ENCODE measurements at regions not wholly inside any gene's neighbourhood (a gene's known extent, or its start where the extent isn't known, plus 50 kb on each side); places are given as distances from the start of the nearest gene placed in this dataset.
"Not testable (repeated sequence)": the region's sequence is repeated elsewhere in the genome, so short reads cannot be mapped to it uniquely, and the experiment has no call there.

DNA sequence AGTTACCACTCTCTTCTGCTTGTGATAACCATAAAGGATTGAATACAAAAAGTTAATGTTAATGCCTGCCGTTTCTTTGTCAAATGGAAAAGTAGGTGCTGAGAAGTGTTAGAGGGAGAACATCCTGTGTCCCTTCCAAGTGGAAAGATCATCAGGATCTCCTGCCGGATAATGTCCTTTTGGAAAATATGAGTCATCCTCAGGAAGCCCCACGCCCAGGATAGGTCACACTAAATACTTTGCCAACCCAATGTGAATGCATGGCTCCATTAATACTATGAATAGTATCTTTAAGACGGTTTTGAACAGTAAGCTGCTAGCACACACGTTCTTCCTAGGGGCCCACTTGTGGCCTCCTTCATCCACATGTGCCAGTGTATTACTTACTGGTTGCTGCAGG is 279.5 kb downstream of the ZNF326 start:
- DNase-seq: no peak

DNA sequence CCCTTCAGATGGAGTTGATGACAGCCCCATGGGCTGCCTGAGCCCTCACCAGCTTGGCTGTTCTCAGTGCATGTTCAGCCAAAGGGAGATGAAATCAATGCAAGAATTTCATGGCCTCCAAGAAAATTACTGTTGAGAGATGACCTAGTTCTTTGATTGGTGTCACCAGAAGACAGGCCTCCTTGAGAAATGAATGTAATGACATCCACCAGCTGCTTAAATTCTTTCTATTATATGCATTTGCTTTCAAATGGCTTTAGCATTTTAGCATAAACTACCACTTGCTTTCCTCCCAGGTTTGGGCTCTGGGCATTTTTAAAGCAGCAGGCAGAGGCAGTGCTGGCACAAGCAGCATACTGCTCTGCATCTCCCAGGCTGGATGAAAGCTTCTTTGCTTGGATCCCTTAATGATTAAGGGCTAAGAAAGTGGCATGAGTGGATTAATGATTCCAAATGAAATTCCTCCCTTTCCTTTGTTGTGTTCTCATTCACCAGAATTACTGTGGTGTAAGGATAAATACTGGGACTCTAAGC is 278.4 kb downstream of the ZNF326 start:
- no peak for DNase-seq

DNA sequence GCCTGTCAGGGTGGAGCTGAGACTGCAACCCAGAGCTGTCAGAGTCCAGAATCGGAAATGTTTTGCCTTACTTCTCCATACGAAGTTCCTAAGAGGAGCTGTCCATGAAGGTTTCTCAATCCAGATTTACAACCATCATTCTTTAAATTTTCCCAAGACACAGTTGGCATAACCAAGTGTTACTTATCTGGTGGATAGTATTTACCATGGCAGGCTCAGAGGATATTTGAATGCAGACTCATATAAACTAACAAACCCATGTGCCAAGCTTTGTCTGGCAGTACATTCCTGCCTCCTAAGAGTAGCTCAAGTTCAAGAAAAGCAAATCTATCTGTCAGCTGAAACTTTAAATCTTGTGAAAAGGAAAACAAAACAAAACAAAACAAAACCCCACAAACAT is 267.9 kb downstream of the ZNF326 start:
- no peak for DNase-seq

DNA sequence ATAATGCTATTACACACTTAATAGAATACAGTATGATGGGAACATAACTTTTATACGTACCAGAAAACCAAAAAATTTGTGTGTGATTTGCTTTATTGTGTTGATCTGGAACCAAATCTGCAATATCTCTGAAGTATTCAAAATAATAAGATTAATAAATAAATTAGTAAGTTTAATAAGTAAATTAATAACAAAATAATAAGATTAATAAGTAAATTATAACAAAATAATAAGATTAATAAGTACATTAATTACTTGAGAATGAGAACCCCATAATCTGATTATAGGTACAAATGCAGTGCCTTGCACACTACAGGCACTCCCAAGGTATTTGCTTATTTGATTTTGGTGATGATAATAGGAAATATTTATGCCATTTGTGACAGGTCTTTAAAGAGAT is 267.4 kb downstream of the ZNF326 start:
- no peak for DNase-seq

DNA sequence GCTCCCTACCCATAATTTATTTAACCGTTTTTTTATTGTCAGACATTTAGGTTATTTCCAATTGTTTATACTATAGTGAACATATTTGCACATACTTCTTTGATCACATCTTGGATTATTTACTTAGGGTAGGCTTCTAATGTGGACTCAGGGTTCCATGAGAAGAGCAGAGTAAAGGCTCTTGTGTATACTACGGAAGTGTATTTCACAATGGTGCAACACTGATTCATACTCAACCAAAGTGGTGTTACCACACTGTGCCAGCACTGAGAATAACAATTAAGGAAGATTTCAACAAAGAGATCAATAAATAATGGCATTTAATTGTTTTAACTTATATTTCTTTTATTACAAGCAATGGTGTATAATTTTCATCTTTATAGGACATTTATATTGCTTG is 251.2 kb downstream of the ZNF326 start:
- DNase-seq: no peak

DNA sequence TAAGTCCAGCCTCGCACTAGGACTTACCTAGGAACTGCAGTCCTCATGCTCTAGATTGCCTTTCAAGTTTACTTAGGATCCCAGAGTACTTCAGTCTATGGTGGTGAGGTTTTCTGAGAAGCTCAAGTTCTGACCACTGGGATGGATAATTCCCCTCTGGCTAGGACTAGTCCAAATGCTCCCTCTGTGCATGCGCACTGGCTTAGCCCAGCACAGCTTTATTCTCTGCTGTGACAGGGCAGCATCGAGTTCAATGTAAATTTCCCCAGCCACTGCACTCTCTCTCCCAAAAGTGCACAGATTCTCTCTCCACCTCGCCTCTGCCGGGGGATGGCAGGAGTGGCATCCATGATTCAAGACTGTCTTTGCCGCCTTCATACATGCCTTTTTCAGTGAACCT is 241.6 kb downstream of the ZNF326 start:
- DNase-seq: no peak

DNA sequence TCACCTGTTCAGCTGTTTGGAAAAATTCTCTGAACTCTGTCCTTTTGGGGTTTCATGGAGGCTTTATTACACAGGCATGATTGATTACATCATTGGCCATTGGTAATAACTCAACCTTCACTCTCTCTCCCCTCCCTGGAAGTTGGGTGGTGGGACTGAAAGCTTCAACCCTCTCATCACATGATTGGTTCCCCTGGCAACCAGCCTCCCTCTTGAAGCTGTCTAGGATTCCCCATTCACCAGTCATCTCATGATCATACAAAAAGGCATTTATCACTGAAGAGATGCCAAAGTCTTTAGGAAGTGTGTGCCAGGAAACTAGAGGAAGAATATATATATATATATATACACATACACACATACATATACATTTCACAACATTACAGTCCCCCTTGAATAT is 228.5 kb downstream of the ZNF326 start:
- DNase-seq: no peak

DNA sequence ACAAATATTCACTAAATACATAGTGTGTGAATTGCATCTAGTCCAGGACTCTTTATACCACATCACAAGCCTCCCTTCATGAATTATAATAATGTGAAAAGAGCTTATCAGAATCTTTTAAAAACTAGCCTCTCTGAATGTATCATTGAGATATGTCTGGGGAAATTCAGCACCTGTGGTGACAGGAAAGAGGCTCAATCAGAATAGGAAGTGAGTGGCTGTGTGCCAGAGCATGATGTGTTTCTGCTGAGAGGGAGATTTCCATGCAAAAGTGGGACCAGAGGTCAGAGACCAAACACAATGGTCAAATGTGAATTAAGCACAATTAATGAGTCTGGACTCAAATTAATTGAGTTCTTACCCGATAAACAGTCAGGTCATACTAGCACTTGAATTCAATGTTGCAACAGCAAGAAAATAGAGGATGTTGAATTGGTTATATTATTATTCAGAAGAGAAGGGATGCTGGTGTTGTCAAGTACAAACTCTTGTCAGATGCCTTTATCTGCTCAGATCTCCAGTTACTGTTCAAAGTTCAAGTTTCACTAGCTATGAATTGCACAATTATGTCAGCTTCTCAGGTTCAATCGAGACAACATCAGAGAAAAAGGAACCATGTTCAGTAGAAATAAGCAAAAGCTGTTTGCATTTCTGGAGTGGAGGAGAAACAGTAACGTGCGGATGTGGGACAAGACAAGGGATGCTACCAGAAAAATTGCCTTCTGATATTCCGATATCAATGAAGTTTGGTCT is 226.2 kb downstream of the ZNF326 start:
- no peak for DNase-seq

DNA sequence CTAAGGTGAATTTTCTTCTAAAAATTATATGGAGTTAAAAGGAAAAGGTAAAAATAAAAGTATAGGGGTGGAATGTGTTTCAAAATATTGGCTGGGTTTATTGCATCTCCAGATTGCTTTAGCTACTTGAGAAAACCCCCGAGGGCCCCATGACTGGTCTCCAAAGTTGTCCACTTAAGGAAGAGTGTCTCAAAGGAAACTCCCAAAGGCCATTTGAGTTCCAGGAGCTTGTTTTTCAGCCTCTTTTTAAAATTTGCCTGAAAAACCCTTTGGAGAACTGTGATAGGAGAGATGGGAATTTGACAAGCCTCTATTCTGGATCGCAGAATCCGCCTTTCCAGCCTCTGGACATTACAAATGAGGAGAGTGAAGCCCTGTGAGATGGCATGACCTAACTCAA is 225.6 kb downstream of the ZNF326 start:
- DNase-seq: no peak

DNA sequence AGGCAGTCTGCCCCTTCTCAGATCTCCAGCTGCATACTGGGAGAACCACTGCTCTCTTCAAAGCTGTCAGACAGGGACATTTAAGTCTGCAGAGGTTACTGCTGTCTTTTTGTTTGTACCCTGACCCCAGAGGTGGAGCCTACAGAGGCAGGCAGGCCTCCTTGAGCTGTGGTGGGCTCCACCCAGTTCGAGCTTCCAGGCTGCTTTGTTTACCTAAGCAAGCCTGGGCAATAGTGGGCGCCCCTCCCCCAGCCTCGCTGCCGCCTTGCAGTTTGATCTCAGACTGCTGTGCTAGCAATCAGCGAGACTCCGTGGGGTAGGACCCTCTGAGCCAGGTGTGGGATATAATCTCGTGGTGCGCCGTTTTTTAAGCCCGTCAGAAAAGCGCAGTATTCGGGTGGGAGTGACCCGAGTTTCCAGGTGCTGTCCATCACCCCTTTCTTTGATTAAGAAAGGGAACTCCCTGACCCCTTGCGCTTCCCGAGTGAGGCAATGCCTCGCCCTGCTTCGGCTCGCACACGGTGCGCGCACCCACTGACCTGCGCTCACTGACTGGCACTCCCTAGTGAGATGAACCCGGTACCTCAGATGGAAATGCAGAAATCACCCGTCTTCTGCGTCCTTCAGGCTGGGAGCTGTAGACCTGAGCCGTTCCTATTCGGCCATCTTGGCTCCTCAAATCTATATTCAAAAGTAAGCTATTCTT is 224.4 kb downstream of the ZNF326 start:
- DNase-seq: not testable (repeated sequence)

DNA sequence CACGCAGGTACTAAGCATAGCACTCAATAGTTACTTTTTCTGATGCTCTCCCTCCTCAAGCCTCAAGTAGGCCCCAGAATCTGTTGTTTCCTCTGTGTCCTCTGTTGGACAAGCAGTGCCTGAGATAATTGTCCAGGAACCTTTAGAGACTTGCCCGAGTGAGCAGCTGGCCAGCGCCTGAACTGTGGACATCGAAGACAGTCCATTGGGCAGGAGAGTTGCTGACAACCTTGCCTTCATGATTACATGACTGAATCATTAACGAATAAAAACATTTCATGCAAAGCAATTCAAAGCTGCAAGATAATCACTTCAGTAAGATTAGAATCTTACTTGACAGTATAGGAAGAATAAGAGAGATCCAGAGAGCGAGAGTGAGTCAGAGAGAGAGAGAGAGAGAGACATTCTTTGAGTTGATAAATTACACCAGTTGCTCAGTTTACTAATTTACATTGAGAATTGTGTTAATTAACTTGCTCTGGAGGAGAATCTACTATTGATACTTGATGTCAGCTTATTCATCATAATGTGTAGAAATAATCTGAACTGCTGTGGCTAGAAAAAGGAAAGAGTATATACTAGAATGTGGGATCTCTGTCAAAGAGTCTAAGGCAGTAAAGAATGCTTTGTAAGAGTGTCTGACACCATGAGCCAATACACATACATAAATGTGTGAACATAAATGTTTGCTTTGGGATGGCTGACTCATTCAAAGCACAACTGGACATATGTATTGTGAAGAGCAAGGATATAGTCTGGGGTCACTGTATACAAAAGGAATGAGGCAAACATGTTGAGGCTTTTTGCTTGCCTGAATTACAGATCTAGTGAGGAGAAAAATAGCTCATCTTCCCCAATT is 216.0 kb downstream of the ZNF326 start:
- no peak for DNase-seq

DNA sequence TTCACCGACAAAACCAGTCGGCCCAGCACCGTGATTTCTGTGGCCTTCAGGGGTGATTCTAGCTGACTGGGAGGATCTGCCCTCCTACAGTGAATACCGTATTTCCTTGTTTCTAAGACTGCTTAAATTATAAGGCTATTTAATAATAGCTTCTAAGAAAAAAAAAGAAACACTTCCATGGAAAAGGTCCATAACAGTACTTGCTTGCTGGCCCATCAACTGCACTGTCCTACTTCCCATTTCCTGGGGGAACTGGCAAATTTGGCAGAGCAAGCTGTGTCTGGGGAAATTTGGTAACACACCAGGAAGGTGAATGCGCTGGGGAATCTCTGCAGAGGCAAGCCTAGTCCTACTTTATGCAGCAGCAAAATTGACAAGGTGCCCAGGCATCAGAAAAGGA is 214.0 kb downstream of the ZNF326 start:
- no peak for DNase-seq

DNA sequence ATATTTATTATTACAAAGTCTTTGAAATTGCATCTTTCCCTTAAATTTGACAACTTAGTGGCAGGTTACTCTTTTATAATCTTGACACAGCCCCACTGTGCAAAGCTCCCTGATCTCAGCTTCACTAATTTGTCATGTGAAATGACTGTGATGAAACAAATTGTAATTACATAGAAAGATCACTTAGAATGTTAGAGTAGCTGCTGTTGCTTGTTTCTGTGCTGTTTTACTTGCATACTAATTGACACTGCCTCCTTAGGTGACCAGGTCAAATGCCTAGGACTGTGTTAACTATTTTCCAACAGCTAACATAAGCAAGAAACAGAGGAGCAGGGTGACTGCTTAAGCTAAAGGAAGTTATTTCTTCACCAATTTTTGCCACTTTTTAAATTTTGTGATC is 211.3 kb downstream of the ZNF326 start:
- no peak for DNase-seq

DNA sequence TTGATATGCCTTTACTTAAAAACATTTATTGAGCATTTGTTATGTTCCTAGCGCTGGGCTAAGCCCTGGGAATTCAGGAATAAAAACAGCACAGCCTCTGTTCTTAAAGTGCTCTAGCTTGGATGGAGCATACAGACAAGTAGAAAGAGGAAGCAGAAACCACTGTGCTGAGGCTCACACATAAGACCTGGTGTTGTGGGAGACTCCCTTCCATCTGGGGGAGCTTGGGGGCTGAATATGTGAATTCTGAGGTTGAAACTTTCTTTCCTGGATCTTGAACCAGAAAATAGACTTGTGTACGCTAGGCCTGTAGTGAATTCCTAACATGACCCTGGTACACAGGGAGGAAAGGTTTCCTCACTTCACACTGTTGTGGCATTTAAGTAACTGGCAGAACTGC is 209.9 kb downstream of the ZNF326 start:
- no peak for DNase-seq

DNA sequence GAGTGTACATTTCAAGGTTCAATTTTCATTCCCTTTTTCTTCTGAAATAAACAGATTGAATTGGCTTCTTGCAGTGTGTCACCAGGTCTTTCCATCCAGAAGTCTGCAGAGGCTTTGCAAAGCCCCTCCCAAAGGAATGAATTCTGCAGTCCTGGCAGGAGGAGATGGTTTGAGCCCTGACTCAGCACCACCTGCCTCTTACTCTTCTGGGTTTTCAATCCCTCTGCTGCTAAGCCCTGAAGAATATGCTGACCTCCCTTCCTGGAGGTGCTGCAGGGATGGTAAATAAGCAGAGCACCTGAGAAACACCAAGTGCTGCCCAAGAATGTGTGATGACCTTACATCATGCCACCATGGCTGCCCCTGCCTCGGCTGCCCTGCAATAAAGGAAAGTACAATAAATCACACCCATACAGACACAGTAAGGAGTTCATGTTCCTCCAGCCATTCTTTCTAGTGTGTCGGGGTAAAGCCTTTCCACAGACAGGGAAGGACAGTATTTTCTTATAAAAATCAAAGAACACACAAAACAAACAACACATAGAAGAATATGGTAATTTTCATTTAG is 209.2 kb downstream of the ZNF326 start:
- no peak for DNase-seq

DNA sequence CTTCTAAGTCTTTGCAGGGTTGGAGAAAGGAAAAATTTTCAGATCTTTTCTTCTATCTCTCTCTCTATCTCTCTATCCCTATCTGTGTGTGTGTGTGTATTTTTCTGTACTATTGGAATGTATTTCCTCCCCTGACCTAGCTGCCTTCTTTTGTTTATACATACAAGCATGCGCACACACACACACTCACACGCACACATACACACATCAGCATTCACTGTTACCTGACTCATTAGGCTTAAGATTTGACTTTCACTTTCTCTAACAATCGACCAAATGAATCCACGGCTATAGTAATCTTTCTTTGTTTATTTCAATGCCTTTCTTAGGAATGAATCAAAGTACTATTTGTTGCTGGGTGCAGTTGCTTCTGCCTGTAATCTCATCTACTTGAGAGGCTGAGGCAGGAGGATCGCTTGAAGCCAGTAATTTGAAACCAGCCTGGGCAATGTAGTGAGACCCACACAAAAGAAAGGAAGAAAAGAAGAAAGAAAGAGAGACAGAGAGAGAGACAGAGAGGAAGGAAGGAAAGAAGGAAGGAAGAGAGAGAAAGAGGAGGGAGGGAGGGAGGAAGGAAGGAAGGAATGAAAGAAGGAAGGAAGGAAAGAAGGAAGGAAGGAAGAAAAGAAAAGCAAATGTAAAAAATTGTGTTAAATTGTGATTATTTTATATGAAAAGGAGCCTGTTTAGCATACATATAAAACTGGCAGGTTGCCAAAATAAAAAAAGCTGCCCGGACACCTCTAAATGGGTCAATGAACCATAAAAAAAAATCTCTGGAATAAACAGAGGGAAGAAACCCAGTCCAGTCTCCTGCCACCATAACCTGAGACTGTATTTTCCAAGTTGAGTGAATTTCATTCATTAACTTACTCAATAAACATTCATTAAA is 206.8 kb downstream of the ZNF326 start:
- DNase-seq: no peak

DNA sequence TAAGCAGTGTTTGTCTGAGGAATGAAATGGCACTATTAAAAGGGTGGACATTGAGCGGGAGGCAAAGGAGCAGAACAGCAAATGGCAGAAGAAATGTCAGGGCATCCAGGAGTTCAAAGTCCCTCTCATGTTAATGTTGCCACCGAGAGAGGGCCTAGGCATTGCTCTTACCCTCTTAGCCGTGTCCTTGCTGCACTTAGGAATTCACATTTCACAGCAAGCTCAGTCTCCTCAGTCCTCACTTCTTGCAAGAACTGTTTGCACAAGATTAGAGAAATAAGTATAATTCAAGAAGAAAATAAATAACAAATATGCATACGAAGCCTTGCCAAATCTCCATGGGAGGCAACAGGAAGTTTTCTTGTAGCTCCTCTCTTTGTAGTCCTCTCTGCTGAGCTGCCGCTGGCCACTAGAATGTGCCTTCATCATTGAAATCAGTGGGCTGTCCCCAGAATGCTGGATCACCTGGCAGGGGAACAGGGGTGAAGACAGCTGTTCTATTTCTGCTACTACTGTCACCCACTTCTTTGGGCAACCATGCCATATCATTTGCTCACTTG is 205.8 kb downstream of the ZNF326 start:
- DNase-seq: no peak

DNA sequence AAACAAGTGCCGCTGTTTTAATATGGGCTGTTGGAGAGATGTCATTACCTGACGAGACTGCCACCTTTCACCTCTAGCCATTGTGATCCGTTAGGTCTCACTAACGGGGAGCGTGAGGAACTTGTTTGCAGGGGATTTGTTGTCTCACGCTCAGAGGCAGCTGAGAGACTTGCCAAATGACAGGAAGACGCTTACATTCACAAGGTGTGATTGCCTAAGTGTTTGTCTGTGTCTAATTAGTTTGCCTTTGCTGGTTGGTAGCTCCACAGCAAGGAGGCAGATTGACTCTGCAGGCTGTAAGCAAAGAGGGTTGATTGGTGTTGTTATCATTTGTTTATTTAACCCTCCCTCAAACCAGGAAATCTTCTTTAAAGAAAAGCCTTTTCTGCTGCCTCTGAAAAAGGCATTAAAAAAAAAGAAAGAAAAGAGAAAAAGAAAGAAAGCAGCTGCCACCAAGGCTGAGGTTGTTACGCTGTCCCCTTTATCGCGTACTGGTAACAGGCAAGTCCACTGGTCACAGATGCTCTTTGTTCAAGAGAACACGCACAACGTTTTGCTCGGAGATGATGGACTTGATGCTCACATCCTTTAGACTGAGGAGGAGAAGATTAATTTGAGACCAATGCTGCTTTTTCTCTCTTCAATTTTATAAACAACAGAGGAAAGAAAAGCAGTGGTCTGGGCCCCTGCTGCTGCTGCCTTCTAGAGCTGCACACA is 203.9 kb downstream of the ZNF326 start:
- no peak for DNase-seq

DNA sequence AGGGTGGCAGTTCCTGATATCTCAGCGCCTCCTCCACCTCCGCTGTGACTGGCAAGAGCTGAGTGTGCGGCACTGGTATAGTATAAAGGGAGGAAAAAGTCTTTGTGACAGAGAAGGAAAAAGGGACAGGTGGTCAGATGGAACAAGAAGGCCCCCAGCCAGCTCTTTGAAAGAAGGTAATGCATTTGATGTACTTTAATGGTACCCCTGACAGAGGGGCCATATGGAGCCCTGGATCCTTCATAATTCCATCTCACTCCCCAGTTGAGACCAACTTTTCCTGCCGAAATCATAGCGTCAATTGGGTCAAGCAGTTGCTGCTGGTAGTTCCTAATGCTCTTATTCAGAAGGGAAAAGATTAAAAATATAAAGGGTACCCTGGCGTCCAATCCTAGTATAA is 198.2 kb downstream of the ZNF326 start:
- no peak for DNase-seq

DNA sequence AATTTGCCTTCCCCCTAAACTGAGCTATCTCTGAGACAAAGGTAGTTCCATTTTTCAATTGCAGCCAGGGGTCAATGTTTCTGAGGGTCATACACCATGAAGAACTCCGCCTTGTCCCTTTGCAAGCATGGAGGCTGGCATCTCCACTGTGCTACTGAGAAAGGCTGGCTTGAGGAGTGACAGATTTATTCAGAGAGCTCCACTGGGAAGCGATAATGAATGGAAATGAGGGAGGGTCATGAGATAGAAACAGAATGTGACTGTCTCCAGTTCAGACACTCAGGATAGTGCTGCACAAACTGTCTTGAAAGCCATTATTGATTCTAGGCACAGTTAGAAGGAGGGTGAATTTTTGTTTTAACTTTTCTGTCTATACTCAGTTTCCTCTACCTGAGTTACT is 197.5 kb downstream of the ZNF326 start:
- DNase-seq: no peak

DNA sequence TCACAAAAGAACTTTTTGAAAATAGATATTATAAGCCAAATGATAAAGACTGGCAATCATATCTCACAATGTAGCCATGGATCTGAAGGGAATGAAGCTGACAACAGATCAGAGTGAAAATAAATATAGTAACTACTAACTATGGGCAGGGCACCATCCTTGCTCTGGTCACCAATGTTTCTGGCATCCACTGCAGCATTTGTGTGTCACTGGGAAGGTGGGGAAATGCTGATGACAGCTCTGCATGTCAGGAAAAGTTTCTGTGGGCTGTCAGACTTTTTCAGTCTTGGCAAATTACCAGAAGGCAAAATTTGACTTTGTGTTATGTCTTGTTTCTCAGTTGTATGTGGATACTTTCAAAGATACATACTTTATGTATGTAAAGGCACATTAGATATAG is 195.6 kb downstream of the ZNF326 start:
- DNase-seq: no peak

Measured in NCI-H2029 treated with DMSO at 0.1 percent for 48 hours (cell line).